ENCODE measurements at regions not wholly inside any gene's neighbourhood (a gene's known extent, or its start where the extent isn't known, plus 50 kb on each side); places are given as distances from the start of the nearest gene placed in this dataset.

- Histone ChIP-seq H3K27me3 (ENCODE audit: control insufficient read depth, insufficient read depth, low read length) (no peaks in the 10 kb centered on the region), H3K9ac (no peak overlapping the region), H2AFZ (no peak overlapping the region), H3K36me3 (ENCODE audit: control insufficient read depth, insufficient read depth, low read length) (no peaks in the 10 kb centered on the region), H3K9me3 (ENCODE audit: control insufficient read depth, low read length) (no peaks in the 10 kb centered on the region), H3K4me2 (ENCODE audit: low read length) (no peak overlapping the region), H3K4me1 (no peaks in the 10 kb centered on the region), H3K27ac (no peak overlapping the region), H3K79me2 (no peaks in the 10 kb centered on the region), H3K4me3 (ENCODE audit: low read depth, low read length) (no peak overlapping the region)
- TF ChIP-seq, protein P1, sequence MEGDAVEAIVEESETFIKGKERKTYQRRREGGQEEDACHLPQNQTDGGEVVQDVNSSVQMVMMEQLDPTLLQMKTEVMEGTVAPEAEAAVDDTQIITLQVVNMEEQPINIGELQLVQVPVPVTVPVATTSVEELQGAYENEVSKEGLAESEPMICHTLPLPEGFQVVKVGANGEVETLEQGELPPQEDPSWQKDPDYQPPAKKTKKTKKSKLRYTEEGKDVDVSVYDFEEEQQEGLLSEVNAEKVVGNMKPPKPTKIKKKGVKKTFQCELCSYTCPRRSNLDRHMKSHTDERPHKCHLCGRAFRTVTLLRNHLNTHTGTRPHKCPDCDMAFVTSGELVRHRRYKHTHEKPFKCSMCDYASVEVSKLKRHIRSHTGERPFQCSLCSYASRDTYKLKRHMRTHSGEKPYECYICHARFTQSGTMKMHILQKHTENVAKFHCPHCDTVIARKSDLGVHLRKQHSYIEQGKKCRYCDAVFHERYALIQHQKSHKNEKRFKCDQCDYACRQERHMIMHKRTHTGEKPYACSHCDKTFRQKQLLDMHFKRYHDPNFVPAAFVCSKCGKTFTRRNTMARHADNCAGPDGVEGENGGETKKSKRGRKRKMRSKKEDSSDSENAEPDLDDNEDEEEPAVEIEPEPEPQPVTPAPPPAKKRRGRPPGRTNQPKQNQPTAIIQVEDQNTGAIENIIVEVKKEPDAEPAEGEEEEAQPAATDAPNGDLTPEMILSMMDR (IDR thresholded peaks at IDR 0.05): no peak
These were observed 307.4 kb downstream of the KLF5 start for GRCh38 chr13:73366241-73366640.

DNA sequence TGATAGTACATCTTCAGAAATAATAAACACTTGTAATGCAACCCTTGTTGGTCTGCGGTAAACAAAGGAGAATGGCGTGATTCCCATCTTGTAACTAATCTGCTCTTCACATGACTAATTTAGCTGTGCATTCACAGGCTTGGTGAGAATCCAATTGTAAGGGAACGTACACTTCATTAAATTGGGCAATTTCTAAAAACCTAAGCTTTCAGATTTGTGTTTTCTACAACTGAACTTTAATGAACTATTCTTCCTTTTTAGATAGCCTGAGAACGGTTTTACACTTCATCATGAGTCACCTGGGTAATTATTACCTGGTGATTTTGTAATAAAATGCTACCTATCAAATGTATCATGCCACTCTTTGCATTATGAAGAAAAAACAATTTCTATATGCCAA is 306.9 kb downstream of the KLF5 start:
- H3K9ac ChIP-seq: no peak overlapping the region
- no peak overlapping the region for H3K4me2 ChIP-seq (ENCODE audit: low read length)
- H3K27me3 ChIP-seq (ENCODE audit: control insufficient read depth, insufficient read depth, low read length): no peaks in the 10 kb centered on the region
- no peaks in the 10 kb centered on the region for H3K9me3 ChIP-seq (ENCODE audit: control insufficient read depth, low read length)
- TF ChIP-seq, protein P1 (IDR thresholded peaks at IDR 0.05): no peak
- H3K79me2 ChIP-seq: no peaks in the 10 kb centered on the region
- no peaks in the 10 kb centered on the region for H3K36me3 ChIP-seq (ENCODE audit: control insufficient read depth, insufficient read depth, low read length)
- H2AFZ ChIP-seq: no peak overlapping the region
- no peaks in the 10 kb centered on the region for H3K4me1 ChIP-seq
- no peak overlapping the region for H3K27ac ChIP-seq
- no peak overlapping the region for H3K4me3 ChIP-seq (ENCODE audit: low read depth, low read length)

DNA sequence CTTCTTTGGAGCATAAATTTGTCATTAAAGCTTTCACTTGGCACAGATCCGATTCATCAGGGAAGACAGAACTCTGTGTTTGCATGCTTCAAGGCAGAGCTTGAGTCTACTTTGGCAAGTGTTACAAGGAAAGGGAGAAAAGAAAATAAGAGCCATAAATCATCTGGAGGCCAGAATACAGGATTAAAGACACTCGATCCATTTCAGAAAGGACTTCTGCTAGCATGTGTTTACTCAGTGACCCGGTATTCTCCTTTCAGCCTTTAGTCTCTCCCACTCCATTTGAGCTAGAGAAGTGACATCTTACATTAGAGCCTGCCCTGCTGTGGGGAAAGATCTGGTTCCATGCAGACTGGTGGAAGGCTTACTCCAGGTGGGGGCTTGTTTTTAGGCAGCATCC is 306.4 kb downstream of the KLF5 start:
- Histone ChIP-seq H3K36me3 (ENCODE audit: control insufficient read depth, insufficient read depth, low read length) (no peaks in the 10 kb centered on the region), H3K79me2 (no peaks in the 10 kb centered on the region), H3K4me2 (ENCODE audit: low read length) (no peak overlapping the region), H3K9me3 (ENCODE audit: control insufficient read depth, low read length) (no peaks in the 10 kb centered on the region), H3K9ac (no peak overlapping the region), H3K27ac (no peak overlapping the region), H2AFZ (no peak overlapping the region), H3K4me1 (no peaks in the 10 kb centered on the region), H3K4me3 (ENCODE audit: low read depth, low read length) (no peak overlapping the region), H3K27me3 (ENCODE audit: control insufficient read depth, insufficient read depth, low read length) (no peaks in the 10 kb centered on the region)
- TF ChIP-seq, protein P1 (IDR thresholded peaks at IDR 0.05): no peak

GRCh38 chr13:73364736-73365135 is 305.9 kb downstream of the KLF5 start:
- no peak overlapping the region for H3K4me2 ChIP-seq (ENCODE audit: low read length)
- H3K9me3 ChIP-seq (ENCODE audit: control insufficient read depth, low read length): no peaks in the 10 kb centered on the region
- no peak overlapping the region for H2AFZ ChIP-seq
- TF ChIP-seq, protein P1 (IDR thresholded peaks at IDR 0.05): no peak
- H3K27me3 ChIP-seq (ENCODE audit: control insufficient read depth, insufficient read depth, low read length): no peaks in the 10 kb centered on the region
- no peaks in the 10 kb centered on the region for H3K79me2 ChIP-seq
- H3K27ac ChIP-seq: no peak overlapping the region
- H3K36me3 ChIP-seq (ENCODE audit: control insufficient read depth, insufficient read depth, low read length): no peaks in the 10 kb centered on the region
- no peak overlapping the region for H3K4me3 ChIP-seq (ENCODE audit: low read depth, low read length)
- H3K9ac ChIP-seq: no peak overlapping the region
- H3K4me1 ChIP-seq: no peaks in the 10 kb centered on the region

DNA sequence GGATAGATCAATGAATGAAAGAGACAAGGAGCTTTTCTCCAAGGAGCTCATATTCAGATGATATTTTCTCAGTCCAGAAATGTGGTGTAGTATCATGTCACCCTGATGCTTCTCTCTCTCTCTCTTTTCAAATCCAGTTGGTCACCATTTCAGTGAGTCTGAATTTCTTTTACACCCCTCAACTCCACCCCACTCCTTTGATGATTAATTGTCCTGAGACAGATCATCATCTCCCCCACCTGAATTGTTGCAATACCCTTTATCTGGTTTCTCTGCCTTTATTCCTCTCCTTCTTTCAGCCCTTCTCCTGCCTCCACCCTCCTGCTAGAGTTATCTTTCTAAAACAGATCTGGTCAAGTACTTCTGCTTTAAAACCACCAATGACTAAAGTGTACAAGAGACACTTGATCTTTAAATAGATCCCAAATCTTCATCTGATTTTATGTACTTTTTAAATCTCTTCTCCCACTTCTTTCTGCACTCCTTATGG is 299.8 kb downstream of the KLF5 start:
- H3K4me3 ChIP-seq (ENCODE audit: low read depth, low read length): no peak overlapping the region
- H3K4me2 ChIP-seq (ENCODE audit: low read length): no peak overlapping the region
- H3K4me1 ChIP-seq: no peaks in the 10 kb centered on the region
- H3K79me2 ChIP-seq: no peaks in the 10 kb centered on the region
- no peak overlapping the region for H2AFZ ChIP-seq
- no peak overlapping the region for H3K9ac ChIP-seq
- no peaks in the 10 kb centered on the region for H3K9me3 ChIP-seq (ENCODE audit: control insufficient read depth, low read length)
- H3K27ac ChIP-seq: no peak overlapping the region
- no peaks in the 10 kb centered on the region for H3K36me3 ChIP-seq (ENCODE audit: control insufficient read depth, insufficient read depth, low read length)
- H3K27me3 ChIP-seq (ENCODE audit: control insufficient read depth, insufficient read depth, low read length): no peaks in the 10 kb centered on the region
- TF ChIP-seq, protein P1 (IDR thresholded peaks at IDR 0.05): no peak
